RWPE1 (cell line): ENCODE measurements at regions not wholly inside any gene's neighbourhood (a gene's known extent, or its start where the extent isn't known, plus 50 kb on each side); places are given as distances from the start of the nearest gene placed in this dataset.

ENCODE experiments used
- CTCF ChIA-PET: fragments of 350-600 bp; sonication (Branson Sonifier 250); formaldehyde crosslinking; extraction: SDS; loops from one replicate; lab custom pipeline; 2021; lab: Yijun Ruan, JAX
- POLR2A ChIA-PET: fragments of 400-600 bp; formaldehyde crosslinking; extraction: SDS; loops from one replicate; lab custom pipeline; 2020; ENCODE audit warnings: antibody characterized with exemption; ENCODE audit not compliant: low non-redundant PET; lab: Yijun Ruan, JAX
- DNase-seq: peaks from one replicate; pipeline ENCODE4 v3.0.0; 2012; ENCODE audit warnings: low spot score
- H3K27ac ChIP-seq: fragments of 450-650 bp; 2 replicates; pipeline ENCODE4 v1.5.1; 2017
- TF ChIP-seq, protein P1 (sequence below): fragments of 450-650 bp; conservative IDR thresholded peaks from 2 replicates; pipeline ENCODE4 v1.5.1; 2017; ENCODE audit warnings: low read depth, mild to moderate bottlenecking

GRCh38 chrX:20348139-20348538 lies 81.4 kb upstream of the RPS6KA3 start:
- no peak for DNase-seq
- H3K27ac ChIP-seq: no peak overlapping the region
- TF ChIP-seq, protein P1, sequence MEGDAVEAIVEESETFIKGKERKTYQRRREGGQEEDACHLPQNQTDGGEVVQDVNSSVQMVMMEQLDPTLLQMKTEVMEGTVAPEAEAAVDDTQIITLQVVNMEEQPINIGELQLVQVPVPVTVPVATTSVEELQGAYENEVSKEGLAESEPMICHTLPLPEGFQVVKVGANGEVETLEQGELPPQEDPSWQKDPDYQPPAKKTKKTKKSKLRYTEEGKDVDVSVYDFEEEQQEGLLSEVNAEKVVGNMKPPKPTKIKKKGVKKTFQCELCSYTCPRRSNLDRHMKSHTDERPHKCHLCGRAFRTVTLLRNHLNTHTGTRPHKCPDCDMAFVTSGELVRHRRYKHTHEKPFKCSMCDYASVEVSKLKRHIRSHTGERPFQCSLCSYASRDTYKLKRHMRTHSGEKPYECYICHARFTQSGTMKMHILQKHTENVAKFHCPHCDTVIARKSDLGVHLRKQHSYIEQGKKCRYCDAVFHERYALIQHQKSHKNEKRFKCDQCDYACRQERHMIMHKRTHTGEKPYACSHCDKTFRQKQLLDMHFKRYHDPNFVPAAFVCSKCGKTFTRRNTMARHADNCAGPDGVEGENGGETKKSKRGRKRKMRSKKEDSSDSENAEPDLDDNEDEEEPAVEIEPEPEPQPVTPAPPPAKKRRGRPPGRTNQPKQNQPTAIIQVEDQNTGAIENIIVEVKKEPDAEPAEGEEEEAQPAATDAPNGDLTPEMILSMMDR: no peak
- ChIA-PET CTCF (no interaction called here), POLR2A (no interaction called here)

- TF ChIP-seq, protein P1: no peak
- H3K27ac ChIP-seq: no peak overlapping the region
- CTCF ChIA-PET: no interaction called here
- POLR2A ChIA-PET: no interaction called here
- no peak for DNase-seq
Observed at GRCh38 chrX:20347481-20347880, 80.8 kb upstream of the RPS6KA3 start.

GRCh38 chrX:20333672-20334071 lies 67.0 kb upstream of the RPS6KA3 start:
- ChIA-PET POLR2A (no interaction called here), CTCF (no interaction called here)
- no peak overlapping the region for H3K27ac ChIP-seq
- TF ChIP-seq, protein P1: no peak
- DNase-seq: no peak

GRCh38 chrX:20330545-20330944 lies 63.8 kb upstream of the RPS6KA3 start:
- ChIA-PET CTCF (no interaction called here), POLR2A (no interaction called here)
- TF ChIP-seq, protein P1: no peak
- no peak for DNase-seq
- H3K27ac ChIP-seq: no peak overlapping the region

- ChIA-PET CTCF (no interaction called here), POLR2A (no interaction called here)
- TF ChIP-seq, protein P1: no peak
- no peak for DNase-seq
- H3K27ac ChIP-seq: no peak overlapping the region
Observed at GRCh38 chrX:20329435-20329834, 62.7 kb upstream of the RPS6KA3 start.

GRCh38 chrX:20325786-20326388 lies 59.2 kb upstream of the RPS6KA3 start:
- ChIA-PET CTCF (no interaction called here), POLR2A (no interaction called here)
- DNase-seq: no peak
- no peak overlapping the region for H3K27ac ChIP-seq
- TF ChIP-seq, protein P1: no peak
